ENCODE measurements at regions not wholly inside any gene's neighbourhood (a gene's known extent, or its start where the extent isn't known, plus 50 kb on each side); places are given as distances from the start of the nearest gene placed in this dataset.

GRCh38 chr4:159946983-159947615 is 844.2 kb downstream of the RAPGEF2 start:
- ChIA-PET POLR2A (no interaction called here), CTCF (interaction anchor here (1.2 kb wide), 1 partner anchor 10 kb away, joined by 5 read pairs; no protein-coding TSS in a partner anchor)
- Histone ChIP-seq H3K9me3 (ENCODE audit: control extremely low read depth in 1 of 3, control insufficient read depth in 2 of 3, insufficient read depth in 1 of 3, low read length in 2 of 3) (no peaks in the 10 kb centered on the region), H3K4me2 (replicated peaks; ENCODE audit: low read depth, low read length, poor library complexity, severe bottlenecking) (no peak overlapping the region), H2AFZ (ENCODE audit: insufficient read depth, low read depth, low read length, poor library complexity, severe bottlenecking) (no peak overlapping the region), H3K36me3 (replicated peaks in 1 of 2; ENCODE audit: control extremely low read depth in 1 of 2, control insufficient read depth in 1 of 2, extremely low read depth in 1 of 2, insufficient read depth in 2 of 2, low read length in 1 of 2) (no peaks in the 10 kb centered on the region), H3K9ac (ENCODE audit: low read length) (no peak overlapping the region), H3K4me3 (ENCODE audit: control extremely low read depth in 1 of 5, extremely low read depth in 1 of 5, insufficient read depth in 1 of 5, low read depth in 2 of 5, low read length in 4 of 5) (no peak overlapping the region), H3K27ac (ENCODE audit: low read length in 2 of 2) (no peak overlapping the region), H3K4me1 (ENCODE audit: control insufficient read depth in 2 of 2, insufficient read depth in 2 of 2, low read length in 2 of 2) (no peaks in the 10 kb centered on the region), H4K20me1 (ENCODE audit: control insufficient read depth, insufficient read depth, low read length, poor library complexity, severe bottlenecking) (no peaks in the 10 kb centered on the region), H3K79me2 (ENCODE audit: control insufficient read depth, insufficient read depth, low read length) (no peaks in the 10 kb centered on the region), H3K27me3 (replicated peaks in 1 of 4; ENCODE audit: control extremely low read depth in 1 of 4, control insufficient read depth in 3 of 4, insufficient read depth in 4 of 4, low read length in 3 of 4) (no peaks in the 10 kb centered on the region)
- no peaks in the 10 kb centered on the region for H3K27me3 Mint-ChIP-seq
- no peaks in the 10 kb centered on the region for H3K4me1 Mint-ChIP-seq
- no CpG with 5 or more reads among the region's 4 CpGs for WGBS (ENCODE audit: insufficient coverage)
- intact Hi-C loops (cut with micrococcal nuclease) = no loop called here
- TF ChIP-seq CTCF (IDR thresholded peaks at IDR 0.05) = peak; percentile 69
- TF ChIP-seq EZH2 (IDR thresholded peaks at IDR 0.05; ENCODE audit: borderline replicate concordance, insufficient read depth, low read depth, low read length, poor library complexity, severe bottlenecking) = no peak
- H3K4me3 Mint-ChIP-seq = no peak overlapping the region
- DNase-seq = peak; percentile 7
- ATAC-seq (ENCODE audit: low read depth) = no peak
- H3K27ac Mint-ChIP-seq = no peak overlapping the region
- H3K9me3 Mint-ChIP-seq (ENCODE audit: insufficient read depth) = no peaks in the 10 kb centered on the region

DNA sequence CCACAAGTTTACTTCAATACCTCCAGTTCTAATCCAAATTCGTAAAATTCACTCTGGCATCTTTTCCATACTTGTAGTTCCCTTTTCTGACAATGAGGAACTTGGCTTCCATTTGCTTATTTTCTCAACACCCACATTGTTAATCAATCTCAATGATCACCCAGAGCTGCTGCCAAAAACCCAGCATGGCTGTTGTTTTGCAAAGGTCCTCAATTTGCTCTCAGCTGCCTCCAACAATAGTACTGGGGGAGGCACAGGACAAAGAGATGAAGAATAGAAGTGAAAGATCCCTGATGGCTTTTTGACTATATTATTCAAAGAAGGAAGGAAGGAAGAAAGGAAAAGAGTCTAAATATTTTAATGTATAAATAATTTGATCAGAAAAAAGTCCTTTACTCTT is 847.8 kb downstream of the RAPGEF2 start:
- Mint-ChIP-seq H3K27ac (no peak overlapping the region), H3K9me3 (ENCODE audit: insufficient read depth) (no peaks in the 10 kb centered on the region), H3K4me1 (no peaks in the 10 kb centered on the region), H3K27me3 (no peaks in the 10 kb centered on the region), H3K4me3 (no peak overlapping the region)
- H3K79me2 ChIP-seq (ENCODE audit: control insufficient read depth, insufficient read depth, low read length) = no peaks in the 10 kb centered on the region
- intact Hi-C loops (cut with micrococcal nuclease) = no loop called here
- 17% methylated on average over 1 of the region's 1 CpG for WGBS (ENCODE audit: insufficient coverage)
- no peak overlapping the region for H3K4me2 ChIP-seq (replicated peaks; ENCODE audit: low read depth, low read length, poor library complexity, severe bottlenecking)
- ChIA-PET POLR2A (no interaction called here), CTCF (no interaction called here)
- ATAC-seq (ENCODE audit: low read depth) (no peak), DNase-seq (no peak)
- no peaks in the 10 kb centered on the region for H4K20me1 ChIP-seq (ENCODE audit: control insufficient read depth, insufficient read depth, low read length, poor library complexity, severe bottlenecking)
- H3K36me3 ChIP-seq (replicated peaks in 1 of 2; ENCODE audit: control extremely low read depth in 1 of 2, control insufficient read depth in 1 of 2, extremely low read depth in 1 of 2, insufficient read depth in 2 of 2, low read length in 1 of 2) = no peaks in the 10 kb centered on the region
- no peak overlapping the region for H3K27ac ChIP-seq (ENCODE audit: low read length in 2 of 2)
- H3K4me3 ChIP-seq (ENCODE audit: control extremely low read depth in 1 of 5, extremely low read depth in 1 of 5, insufficient read depth in 1 of 5, low read depth in 2 of 5, low read length in 4 of 5) = no peak overlapping the region
- H3K4me1 ChIP-seq (ENCODE audit: control insufficient read depth in 2 of 2, insufficient read depth in 2 of 2, low read length in 2 of 2) = no peaks in the 10 kb centered on the region
- no peak overlapping the region for H2AFZ ChIP-seq (ENCODE audit: insufficient read depth, low read depth, low read length, poor library complexity, severe bottlenecking)
- H3K9me3 ChIP-seq (ENCODE audit: control extremely low read depth in 1 of 3, control insufficient read depth in 2 of 3, insufficient read depth in 1 of 3, low read length in 2 of 3) = no peaks in the 10 kb centered on the region
- TF ChIP-seq EZH2 (IDR thresholded peaks at IDR 0.05; ENCODE audit: borderline replicate concordance, insufficient read depth, low read depth, low read length, poor library complexity, severe bottlenecking) (no peak), CTCF (IDR thresholded peaks at IDR 0.05) (no peak)
- no peak overlapping the region for H3K9ac ChIP-seq (ENCODE audit: low read length)
- H3K27me3 ChIP-seq (replicated peaks in 1 of 4; ENCODE audit: control extremely low read depth in 1 of 4, control insufficient read depth in 3 of 4, insufficient read depth in 4 of 4, low read length in 3 of 4) = no peaks in the 10 kb centered on the region

Measured in B cell (primary cell).